ENCODE measurements at regions not wholly inside any gene's neighbourhood (a gene's known extent, or its start where the extent isn't known, plus 50 kb on each side); places are given as distances from the start of the nearest gene placed in this dataset.

- DNase-seq (ENCODE audit: low read depth), result no peak
- H3K4me3 ChIP-seq (ENCODE audit: low read length), result no peak overlapping the region
- TF ChIP-seq CTCF (conservative IDR thresholded peaks at IDR 0.05; ENCODE audit: low read length), result no peak
These were observed 172.3 kb upstream of the IER5L start for GRCh38 chr9:129350143-129350935.

GRCh38 chr9:129349665-129349947 lies 171.5 kb upstream of the IER5L start:
- no peak for DNase-seq (ENCODE audit: low read depth)
- TF ChIP-seq CTCF (conservative IDR thresholded peaks at IDR 0.05; ENCODE audit: low read length), result no peak
- no peak overlapping the region for H3K4me3 ChIP-seq (ENCODE audit: low read length)

GRCh38 chr9:129348890-129349664 lies 171.0 kb upstream of the IER5L start:
- TF ChIP-seq CTCF (conservative IDR thresholded peaks at IDR 0.05; ENCODE audit: low read length), result no peak
- DNase-seq (ENCODE audit: low read depth), result no peak
- H3K4me3 ChIP-seq (ENCODE audit: low read length), result no peak overlapping the region

GRCh38 chr9:129347316-129348120 lies 169.5 kb upstream of the IER5L start:
- no peak overlapping the region for H3K4me3 ChIP-seq (ENCODE audit: low read length)
- no peak for TF ChIP-seq CTCF (conservative IDR thresholded peaks at IDR 0.05; ENCODE audit: low read length)
- DNase-seq (ENCODE audit: low read depth), result peak; percentile 78

- no peak for TF ChIP-seq CTCF (conservative IDR thresholded peaks at IDR 0.05; ENCODE audit: low read length)
- DNase-seq (ENCODE audit: low read depth), result no peak
- no peak overlapping the region for H3K4me3 ChIP-seq (ENCODE audit: low read length)
These were observed 168.0 kb upstream of the IER5L start for GRCh38 chr9:129346046-129346445.

- no peak overlapping the region for H3K4me3 ChIP-seq (ENCODE audit: low read length)
These were observed 166.8 kb upstream of the IER5L start for GRCh38 chr9:129344641-129345495.

More at GRCh38 chr9:129344641-129345495, 166.8 kb upstream of the IER5L start:
- no peak for TF ChIP-seq CTCF (conservative IDR thresholded peaks at IDR 0.05; ENCODE audit: low read length)
- DNase-seq (ENCODE audit: low read depth), result no peak
